ENCODE measurements at regions not wholly inside any gene's neighbourhood (a gene's known extent, or its start where the extent isn't known, plus 50 kb on each side); places are given as distances from the start of the nearest gene placed in this dataset.

GRCh38 chr6:157767775-157768156 lies 55.3 kb upstream of the SNX9 start:
- no peak overlapping the region for H3K4me3 ChIP-seq (ENCODE audit: low read depth, low read length)
- no peak for DNase-seq (ENCODE audit: low read depth)
- TF ChIP-seq CTCF (conservative IDR thresholded peaks at IDR 0.05; ENCODE audit: low read depth, low read length): no peak

- no peak overlapping the region for H3K4me3 ChIP-seq (ENCODE audit: low read depth, low read length)
- no peak for TF ChIP-seq CTCF (conservative IDR thresholded peaks at IDR 0.05; ENCODE audit: low read depth, low read length)
- DNase-seq (ENCODE audit: low read depth): no peak
Measured at GRCh38 chr6:157768304-157768703, 54.7 kb upstream of the SNX9 start.

GRCh38 chr6:157768863-157769551 lies 54.0 kb upstream of the SNX9 start:
- no peak for TF ChIP-seq CTCF (conservative IDR thresholded peaks at IDR 0.05; ENCODE audit: low read depth, low read length)
- no peak for DNase-seq (ENCODE audit: low read depth)
- no peak overlapping the region for H3K4me3 ChIP-seq (ENCODE audit: low read depth, low read length)

DNA sequence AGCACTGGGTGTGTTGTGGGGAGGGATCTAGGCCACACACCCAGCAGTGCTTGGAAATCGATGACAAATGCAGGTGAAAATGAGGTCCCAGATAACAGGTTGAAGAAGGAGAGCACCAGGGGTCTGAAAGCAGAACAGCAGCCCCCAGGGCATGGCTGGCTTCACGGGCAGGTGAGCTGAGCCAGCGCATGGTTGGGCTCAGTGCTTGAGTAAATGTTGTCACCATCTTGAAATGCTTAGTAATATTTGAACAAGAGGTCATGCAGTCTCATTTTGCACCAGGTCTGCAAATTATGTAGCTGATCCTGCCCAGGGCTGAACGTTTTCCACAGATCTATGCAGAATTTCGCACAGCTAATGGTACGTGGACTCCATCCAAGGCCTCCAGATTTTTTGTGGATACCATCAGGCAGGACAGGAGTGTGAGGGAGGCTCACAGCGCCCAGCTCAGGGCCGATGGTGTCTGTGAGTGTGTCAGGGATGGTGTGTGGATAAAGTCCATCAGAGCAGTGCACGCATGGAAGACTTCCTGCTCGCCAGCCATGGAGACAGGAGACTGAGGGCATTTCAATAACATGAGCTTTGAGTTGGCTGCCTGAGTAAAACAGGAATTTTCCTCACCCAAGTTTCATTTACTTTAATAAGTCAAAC lies 53.1 kb upstream of the SNX9 start:
- DNase-seq (ENCODE audit: low read depth): peak; percentile 41
- H3K4me3 ChIP-seq (ENCODE audit: low read depth, low read length): no peak overlapping the region
- TF ChIP-seq CTCF (conservative IDR thresholded peaks at IDR 0.05; ENCODE audit: low read depth, low read length): no peak

GRCh38 chr6:157770946-157771345 lies 52.1 kb upstream of the SNX9 start:
- DNase-seq (ENCODE audit: low read depth): no peak
- H3K4me3 ChIP-seq (ENCODE audit: low read depth, low read length): no peak overlapping the region
- TF ChIP-seq CTCF (conservative IDR thresholded peaks at IDR 0.05; ENCODE audit: low read depth, low read length): no peak

DNA sequence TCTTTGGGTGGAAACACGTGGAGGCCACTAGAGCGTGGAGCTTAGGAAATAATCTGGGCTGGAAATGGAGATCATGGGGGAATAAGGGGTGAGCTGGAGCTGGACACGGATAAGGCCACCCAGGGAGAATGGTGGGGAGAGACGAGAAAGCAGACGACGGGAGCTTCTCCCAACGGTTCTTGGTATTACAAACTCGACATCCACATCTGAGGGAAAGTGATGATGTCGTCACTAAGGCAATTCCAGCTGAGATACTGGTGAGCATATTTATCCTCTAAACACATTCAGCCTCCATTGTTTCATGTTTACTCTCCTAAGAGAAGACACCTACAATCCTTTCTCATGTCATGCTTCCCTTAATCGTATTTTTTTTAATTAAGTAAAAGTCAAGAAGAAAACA lies 50.2 kb upstream of the SNX9 start:
- no peak for TF ChIP-seq CTCF (conservative IDR thresholded peaks at IDR 0.05; ENCODE audit: low read depth, low read length)
- DNase-seq (ENCODE audit: low read depth): no peak
- H3K4me3 ChIP-seq (ENCODE audit: low read depth, low read length): no peak overlapping the region
